C4-2B (cell line): ENCODE measurements at regions not wholly inside any gene's neighbourhood (a gene's known extent, or its start where the extent isn't known, plus 50 kb on each side); places are given as distances from the start of the nearest gene placed in this dataset.

Source experiments
- ZFX ChIP-seq: fragments of 450-650 bp; IDR thresholded peaks from 2 replicates; pipeline ENCODE4 v1.6.1; 2017
- TF ChIP-seq, protein P1 (sequence below): fragments of 450-650 bp; conservative IDR thresholded peaks from 2 replicates; pipeline ENCODE4 v1.5.1; 2017; ENCODE audit warnings: mild to moderate bottlenecking

DNA sequence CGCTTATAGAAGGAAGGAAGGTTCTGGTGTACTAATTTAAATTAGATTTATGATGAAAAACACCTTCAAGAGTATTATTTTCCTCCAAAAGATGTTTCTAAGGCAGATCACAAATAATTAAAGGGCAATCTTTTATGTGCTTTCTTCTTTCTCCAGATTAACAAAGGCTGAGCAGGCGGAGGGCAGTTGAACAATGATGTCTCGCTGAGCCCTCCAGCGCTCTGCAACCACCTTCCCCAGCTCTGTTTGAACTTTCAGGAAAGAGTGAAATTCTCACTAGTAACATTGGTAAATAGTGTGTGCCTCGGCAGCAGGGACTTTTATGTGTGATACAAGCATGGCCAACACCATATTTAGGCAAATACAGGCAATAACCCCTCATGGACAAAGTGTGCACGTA, 379.1 kb upstream of the MKI67 start:
- TF ChIP-seq, protein P1, sequence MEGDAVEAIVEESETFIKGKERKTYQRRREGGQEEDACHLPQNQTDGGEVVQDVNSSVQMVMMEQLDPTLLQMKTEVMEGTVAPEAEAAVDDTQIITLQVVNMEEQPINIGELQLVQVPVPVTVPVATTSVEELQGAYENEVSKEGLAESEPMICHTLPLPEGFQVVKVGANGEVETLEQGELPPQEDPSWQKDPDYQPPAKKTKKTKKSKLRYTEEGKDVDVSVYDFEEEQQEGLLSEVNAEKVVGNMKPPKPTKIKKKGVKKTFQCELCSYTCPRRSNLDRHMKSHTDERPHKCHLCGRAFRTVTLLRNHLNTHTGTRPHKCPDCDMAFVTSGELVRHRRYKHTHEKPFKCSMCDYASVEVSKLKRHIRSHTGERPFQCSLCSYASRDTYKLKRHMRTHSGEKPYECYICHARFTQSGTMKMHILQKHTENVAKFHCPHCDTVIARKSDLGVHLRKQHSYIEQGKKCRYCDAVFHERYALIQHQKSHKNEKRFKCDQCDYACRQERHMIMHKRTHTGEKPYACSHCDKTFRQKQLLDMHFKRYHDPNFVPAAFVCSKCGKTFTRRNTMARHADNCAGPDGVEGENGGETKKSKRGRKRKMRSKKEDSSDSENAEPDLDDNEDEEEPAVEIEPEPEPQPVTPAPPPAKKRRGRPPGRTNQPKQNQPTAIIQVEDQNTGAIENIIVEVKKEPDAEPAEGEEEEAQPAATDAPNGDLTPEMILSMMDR = no peak
- TF ChIP-seq ZFX = no peak
